GOT3 (cell line): ENCODE measurements at regions not wholly inside any gene's neighbourhood (a gene's known extent, or its start where the extent isn't known, plus 50 kb on each side); places are given as distances from the start of the nearest gene placed in this dataset.
"Not testable (repeated sequence)": the region's sequence is repeated elsewhere in the genome, so short reads cannot be mapped to it uniquely, and the experiment has no call there.

Experiments used
- DNase-seq: peaks from one replicate; lab custom pipeline; 2025; ENCODE audit warnings: mixed read lengths; lab: John Stamatoyannopoulos, UW

DNA sequence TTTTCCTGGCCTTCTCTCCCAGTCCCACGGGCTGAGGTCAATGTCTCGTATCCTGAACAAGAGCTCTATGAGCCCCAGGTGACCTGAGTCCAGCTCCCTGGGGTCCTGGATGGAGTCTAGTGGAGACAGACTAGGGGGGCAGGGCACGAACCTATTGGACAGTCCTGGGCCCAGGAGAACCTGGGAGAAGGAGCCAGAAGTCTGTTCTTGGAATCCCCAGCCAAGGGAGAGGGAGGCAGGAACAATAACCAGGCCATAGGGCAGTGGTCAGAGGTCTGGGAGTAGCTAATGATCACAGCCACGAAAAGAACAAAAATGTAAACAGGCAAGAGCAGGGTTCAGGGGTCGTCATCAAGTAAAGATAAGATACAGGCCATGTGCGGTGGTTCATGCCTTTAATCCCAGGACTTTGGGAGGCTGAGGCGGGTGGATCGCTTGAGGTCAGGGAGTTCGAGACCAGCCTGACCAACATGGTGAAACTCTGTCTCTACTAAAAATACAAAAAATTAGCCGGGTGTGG lies 60.8 kb downstream of the COPRS start:
- DNase-seq = no peak

GRCh38 chr17:31795941-31796340 lies 63.1 kb downstream of the COPRS start:
- not testable (repeated sequence) for DNase-seq

DNA sequence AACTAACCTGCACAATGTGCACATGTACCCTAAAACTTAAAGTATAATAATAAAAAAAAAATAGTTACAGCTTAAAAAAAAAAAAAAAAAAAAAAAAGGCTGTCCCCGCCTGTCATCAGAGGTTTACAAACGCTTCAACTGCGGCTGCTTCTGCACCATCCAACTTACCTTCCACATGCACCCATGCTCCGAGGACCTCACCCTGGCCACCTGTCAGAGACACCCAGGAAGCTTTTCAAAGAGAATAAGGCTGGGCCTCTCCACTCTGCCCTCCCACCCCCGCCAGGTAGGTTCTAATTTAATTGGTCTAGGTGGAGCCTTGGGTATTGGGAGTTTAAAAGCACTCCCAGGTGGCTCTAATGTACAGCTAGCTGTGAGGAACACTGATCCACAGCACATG lies 64.9 kb downstream of the COPRS start:
- DNase-seq = no peak

DNA sequence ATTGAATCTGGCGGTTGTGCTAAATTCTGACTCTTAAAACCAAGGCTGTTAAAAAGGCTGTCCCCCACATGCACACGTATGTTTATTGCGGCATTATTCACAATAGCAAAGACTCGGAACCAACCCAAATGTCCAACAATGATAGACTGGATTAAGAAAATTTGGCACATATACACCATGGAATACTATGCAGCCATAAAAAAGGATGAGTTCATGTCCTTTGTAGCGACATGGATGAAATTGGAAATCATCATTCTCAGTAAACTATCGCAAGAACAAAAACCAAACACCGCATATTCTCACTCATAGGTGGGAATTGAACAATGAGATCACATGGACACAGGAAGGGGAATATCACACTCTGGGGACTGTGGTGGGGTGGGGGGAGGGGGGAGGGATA lies 65.4 kb downstream of the COPRS start:
- DNase-seq = not testable (repeated sequence)

GRCh38 chr17:31792007-31792585 lies 66.9 kb downstream of the COPRS start:
- no peak for DNase-seq

DNA sequence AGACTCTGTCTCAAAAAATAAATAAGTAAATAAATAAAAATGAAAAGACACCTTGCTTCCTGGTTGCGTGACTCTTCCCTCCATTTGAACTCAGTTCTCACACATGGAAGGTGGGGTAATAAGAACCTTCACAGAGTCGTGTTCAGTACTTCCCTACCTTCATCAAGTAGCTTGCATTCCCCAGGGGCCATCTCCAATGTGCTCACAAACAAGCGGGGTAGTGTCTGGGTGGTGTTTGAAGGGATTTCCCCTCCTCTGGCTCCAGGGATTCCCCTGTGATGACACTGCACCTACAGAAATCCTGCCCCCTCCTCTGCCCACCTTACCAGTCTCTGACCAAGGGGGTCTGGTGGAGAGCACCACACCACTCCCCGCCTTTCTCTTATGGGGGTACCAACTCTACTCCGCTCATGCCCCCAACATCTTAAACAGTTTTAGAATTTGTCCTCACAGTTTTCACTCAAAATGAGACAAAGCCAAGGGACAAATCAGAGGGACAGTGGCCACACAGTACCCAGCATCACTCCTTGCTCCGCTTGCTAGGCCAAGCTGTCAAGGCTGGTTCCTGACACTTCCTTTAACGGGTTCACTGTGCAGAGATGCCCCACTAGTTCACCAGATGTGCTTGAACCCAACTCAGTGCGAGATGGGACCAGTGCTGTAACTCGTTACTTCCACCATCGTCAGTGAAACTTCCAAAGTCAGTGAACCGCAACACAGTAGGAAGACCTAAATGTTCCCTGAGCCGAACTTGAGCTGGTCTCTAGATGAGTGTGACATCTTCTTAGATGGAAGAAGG lies 69.1 kb downstream of the COPRS start:
- no peak for DNase-seq

GRCh38 chr17:31788956-31789355 lies 70.1 kb downstream of the COPRS start:
- DNase-seq = no peak

DNA sequence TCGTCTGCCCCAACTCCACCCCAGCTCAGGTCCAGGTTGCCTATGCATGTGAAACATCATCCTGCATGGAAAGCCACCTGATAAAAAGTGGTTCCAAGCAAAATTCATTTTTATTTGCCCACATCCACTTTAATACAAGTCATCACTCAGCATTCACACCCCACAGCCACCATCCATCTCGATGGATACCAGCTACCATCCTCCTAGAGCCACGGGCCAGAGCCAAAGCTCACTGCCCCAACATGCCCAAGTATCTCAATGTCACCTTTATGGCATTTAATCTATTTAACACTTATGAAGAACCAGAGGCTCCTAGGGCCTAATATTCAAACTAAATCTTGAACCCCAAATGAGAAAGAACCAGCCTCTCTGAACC lies 70.5 kb downstream of the COPRS start:
- DNase-seq = no peak

DNA sequence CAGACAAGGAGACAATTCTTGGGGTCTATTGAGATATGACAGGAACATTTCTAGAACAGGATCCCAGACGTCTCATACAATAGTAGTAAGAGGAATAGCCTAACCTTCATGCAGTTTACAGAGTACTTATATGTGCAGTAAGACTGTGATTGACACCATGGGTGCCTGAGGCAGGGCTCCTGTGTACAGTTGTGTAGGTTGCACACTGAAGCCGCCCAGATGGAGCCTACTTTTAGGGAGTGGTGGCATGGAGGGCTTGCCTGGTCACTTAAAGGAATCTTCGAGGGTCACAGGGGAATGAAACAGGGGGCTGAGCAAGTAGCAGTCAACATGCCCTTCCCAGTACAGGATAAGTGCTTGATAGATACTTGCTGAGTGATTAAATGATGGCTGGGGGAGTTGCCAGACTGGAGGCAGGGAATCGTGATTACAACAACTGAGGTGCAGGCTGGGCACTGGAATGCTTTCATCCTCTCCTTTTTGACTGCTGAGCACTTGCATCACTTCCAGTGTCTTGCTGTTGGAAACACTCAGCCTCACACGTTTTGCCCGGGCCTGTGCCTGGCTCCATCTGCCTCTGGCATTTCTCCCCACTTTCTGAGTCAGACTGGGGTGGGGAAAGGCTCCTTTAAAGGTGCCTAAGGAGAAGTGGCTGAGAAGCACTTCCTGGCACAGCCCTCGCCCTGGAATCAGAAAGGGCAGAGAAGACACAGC lies 71.0 kb downstream of the COPRS start:
- DNase-seq = peak; percentile 36

DNA sequence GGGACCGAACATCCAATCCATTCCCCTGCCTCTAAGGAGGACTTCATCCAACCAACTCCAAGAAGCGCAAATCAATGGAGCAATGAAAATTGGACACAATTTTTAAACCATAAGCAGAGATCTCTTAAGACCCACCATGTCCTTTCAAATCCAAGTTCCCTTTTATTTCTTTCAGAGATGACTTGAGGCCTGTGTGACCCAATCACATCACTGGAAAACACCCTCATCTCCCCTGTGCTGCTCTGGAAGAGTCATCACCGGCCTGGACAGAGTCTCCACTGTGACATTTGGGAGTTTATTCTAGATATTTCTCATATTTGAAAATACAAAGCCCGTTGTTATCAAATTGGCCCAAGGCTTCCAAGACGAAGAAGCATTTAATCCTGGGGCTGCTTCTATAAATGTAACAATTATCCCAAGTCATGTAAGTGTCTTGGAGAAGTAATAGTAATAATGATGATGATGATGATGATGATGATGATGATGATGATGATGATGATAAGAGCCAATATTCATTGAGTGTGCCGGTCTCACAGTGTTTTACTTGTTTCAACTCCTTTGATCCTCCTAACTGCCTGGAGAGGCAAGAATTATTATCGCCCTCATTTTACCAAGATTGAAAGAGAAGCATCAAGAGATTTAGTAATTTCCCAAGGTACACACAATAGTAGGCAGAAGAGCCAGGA lies 72.1 kb downstream of the COPRS start:
- DNase-seq = no peak

- DNase-seq = no peak
These were observed 78.6 kb downstream of the COPRS start for GRCh38 chr17:31780483-31780882.

GRCh38 chr17:31778523-31778922 lies 80.5 kb downstream of the COPRS start:
- DNase-seq = no peak

- not testable (repeated sequence) for DNase-seq
These were observed 87.7 kb downstream of the COPRS start for GRCh38 chr17:31771328-31771727.

GRCh38 chr17:31770501-31770900 lies 88.5 kb downstream of the COPRS start:
- DNase-seq = not testable (repeated sequence)

- DNase-seq = not testable (repeated sequence)
These were observed 97.1 kb downstream of the COPRS start for GRCh38 chr17:31761836-31762510.

GRCh38 chr17:31758646-31759045 lies 100.4 kb downstream of the COPRS start:
- no peak for DNase-seq

DNA sequence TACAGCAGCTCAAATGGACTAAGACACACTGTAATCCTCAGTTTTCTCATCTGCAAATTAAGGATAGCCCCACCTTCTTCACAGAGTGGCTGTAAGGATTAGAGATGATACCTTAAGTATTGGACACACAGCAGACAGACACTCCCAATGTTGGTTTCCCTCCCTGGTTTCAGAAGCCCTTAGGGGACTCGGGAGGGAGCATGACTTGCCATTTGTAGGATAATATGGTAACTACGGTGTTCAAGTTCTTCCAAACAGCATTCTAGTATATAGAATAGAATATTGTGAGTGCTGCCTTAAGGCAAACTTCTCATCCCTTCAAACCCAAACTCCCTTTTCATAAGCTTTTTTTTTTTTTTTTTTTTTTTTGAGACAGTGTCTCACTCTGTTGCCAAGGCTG lies 101.9 kb downstream of the COPRS start:
- no peak for DNase-seq

DNA sequence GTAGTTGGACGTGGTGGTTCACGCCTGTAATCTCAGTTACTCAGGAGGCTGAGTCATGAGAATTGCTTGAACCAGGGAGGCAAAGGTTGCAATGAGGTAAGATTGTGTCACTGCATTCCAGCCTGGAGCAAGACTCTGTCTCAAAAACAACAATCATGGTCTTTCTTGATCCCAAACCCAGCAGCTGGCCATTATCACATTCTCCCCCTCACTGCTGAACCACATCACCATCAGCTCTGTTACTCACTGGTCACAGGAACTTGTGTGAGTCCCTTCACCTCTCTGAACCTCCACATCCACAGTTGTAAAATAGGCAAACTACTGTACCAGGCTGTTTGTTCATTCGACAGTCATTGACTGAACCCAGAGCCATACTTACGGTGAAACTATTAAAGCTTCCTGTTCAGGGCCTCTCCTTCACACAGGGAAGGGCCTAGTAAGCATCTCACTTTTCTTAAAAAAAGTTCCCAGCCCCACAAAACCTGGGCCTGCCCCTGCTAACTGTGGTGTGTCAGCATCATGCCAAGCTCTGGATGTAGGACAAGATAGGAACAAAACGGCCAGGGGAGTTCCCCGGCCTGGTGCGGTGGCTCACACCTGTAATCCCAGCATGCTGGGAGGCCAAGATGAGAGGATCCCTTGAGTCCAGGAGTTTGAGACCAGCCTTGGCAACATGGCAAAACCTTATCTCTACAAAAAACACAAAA lies 104.7 kb downstream of the COPRS start:
- DNase-seq = no peak

DNA sequence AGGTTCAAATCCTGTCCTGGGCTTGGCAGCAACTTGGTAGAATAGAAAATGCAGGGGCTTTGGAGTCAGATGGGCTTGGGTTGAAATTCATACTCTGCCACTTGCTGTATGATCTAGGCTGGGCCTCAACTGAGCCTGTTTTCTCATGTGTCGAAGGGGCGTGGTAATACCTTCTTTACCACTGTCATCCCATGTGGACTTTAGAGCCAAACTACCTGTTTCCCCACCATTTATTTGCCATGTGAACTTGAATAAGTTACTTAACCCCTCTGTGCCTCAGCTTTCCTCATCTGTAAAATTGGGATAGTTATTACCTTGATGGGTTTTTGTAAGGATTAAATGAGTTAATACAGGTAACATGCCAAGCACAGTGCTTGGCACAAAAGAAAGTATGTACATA lies 106.0 kb downstream of the COPRS start:
- no peak for DNase-seq

DNA sequence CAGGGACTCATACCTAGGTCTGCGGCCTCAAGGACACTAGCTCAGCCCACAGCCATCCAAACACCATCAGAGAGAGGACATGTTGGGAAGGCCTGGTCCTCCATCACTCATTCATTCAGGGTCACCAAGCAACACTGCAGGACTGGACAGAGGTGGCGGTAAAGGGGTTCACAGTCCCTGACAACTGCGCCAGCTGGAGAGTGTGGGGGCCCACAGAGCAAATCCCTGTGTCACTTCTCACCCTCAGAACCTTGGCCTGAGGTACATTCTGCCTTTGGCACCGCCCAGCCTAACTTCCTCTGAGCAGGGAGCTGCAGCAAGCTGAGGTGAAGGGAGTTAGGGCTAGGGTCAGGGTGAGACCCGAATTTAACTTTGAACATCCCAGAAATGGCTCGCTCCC lies 106.5 kb downstream of the COPRS start:
- no peak for DNase-seq

GRCh38 chr17:31750578-31750977 lies 108.5 kb downstream of the COPRS start:
- DNase-seq = no peak
